ENCODE measurements at regions not wholly inside any gene's neighbourhood (a gene's known extent, or its start where the extent isn't known, plus 50 kb on each side); places are given as distances from the start of the nearest gene placed in this dataset.

GRCh38 chr13:107736170-107736569 lies 479.2 kb downstream of the LIG4 start:
- H3K4me1 ChIP-seq, result no peaks in the 10 kb centered on the region
- H3K27me3 ChIP-seq (ENCODE audit: low read depth), result no peaks in the 10 kb centered on the region
- H3K9me3 ChIP-seq, result no peaks in the 10 kb centered on the region
- no peak overlapping the region for H3K27ac ChIP-seq
- DNase-seq, result no peak
- no peak for ATAC-seq
- intact Hi-C loops (cut with DNase I), result no loop called here
- no peak for TF ChIP-seq CTCF (IDR thresholded peaks at IDR 0.05)
- H3K36me3 ChIP-seq, result no peaks in the 10 kb centered on the region
- no peak overlapping the region for H3K4me3 ChIP-seq

DNA sequence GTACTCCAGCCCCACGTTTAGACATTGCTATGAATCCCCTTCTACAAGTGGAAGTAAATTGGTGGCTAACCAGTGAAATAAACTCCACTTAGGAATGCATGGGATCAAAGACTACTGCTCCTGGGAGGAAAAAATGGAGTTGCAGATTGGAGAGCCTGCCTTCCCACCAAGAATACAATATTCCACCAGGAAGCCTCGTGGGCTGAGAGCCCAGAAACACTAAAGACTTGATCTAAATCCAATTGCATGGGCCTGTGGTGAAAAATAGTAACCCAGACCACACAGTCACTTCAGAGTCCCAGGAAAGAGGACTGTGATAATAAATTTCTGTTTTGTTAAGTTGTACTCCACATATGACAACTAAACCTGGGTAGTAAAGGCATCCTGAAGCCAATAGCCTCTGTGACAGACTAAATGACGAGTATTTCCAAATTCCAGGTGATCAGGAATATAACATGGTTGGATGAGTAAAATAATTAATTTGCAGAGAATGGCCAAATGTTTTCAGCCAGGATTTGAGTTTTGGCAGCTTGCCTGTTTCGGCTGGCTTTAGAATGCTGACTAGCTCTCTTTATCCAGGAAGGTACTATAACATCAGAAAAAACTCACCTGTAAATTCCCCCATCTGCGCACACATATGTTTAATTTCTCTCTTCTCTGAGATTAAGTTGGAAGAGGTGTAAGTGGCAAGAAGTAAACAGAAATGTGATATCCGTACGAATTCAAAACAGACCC lies 480.3 kb downstream of the LIG4 start:
- H3K4me3 ChIP-seq, result no peak overlapping the region
- ATAC-seq (no peak), DNase-seq (no peak)
- no peak for TF ChIP-seq CTCF (IDR thresholded peaks at IDR 0.05)
- no peaks in the 10 kb centered on the region for H3K9me3 ChIP-seq
- intact Hi-C loops (cut with DNase I), result no loop called here
- H3K36me3 ChIP-seq, result no peaks in the 10 kb centered on the region
- no peak overlapping the region for H3K27ac ChIP-seq
- H3K4me1 ChIP-seq, result no peaks in the 10 kb centered on the region
- H3K27me3 ChIP-seq (ENCODE audit: low read depth), result no peaks in the 10 kb centered on the region

DNA sequence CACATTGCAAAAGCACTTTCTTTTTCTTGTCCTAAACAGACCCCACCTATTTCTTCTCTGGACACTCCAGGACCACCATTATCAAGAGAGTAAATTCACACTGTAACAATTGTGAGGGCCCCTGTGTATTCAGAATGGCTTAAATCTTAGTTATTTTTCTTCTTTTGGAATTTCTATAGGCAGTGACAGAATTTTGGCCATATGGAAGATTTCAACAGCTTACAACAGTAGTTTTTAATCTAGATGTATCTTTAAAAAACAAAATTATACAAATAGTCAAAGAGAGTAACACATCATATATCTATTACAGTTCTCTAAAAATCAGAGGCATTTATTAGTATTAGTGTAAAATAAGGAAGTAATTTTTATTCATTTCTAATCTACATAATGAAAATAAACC lies 482.1 kb downstream of the LIG4 start:
- H3K9me3 ChIP-seq, result no peaks in the 10 kb centered on the region
- no peaks in the 10 kb centered on the region for H3K27me3 ChIP-seq (ENCODE audit: low read depth)
- H3K27ac ChIP-seq, result no peak overlapping the region
- intact Hi-C loops (cut with DNase I), result no loop called here
- H3K4me1 ChIP-seq, result no peaks in the 10 kb centered on the region
- DNase-seq (no peak), ATAC-seq (no peak)
- no peak for TF ChIP-seq CTCF (IDR thresholded peaks at IDR 0.05)
- H3K36me3 ChIP-seq, result no peaks in the 10 kb centered on the region
- H3K4me3 ChIP-seq, result no peak overlapping the region

DNA sequence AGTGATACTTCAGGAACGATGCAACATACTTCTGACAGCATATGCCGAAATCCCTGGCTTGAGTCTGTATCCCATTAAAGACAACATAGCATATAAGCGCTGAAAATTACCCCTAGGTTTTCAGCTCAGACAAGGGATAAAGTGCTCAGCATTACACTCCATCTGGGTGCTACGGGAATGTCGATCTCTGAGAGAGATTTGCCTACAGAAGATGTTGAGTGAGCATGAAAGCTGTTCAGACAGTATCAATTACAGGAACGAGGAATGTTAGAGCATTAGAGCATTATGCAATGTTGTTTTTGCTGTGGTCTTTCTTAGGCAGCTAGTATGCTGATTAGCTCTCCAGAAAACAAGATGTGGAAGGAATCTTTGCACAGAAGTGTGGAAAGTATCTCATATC lies 484.5 kb downstream of the LIG4 start:
- no peaks in the 10 kb centered on the region for H3K4me1 ChIP-seq
- ATAC-seq, result no peak
- H3K27me3 ChIP-seq (ENCODE audit: low read depth), result no peaks in the 10 kb centered on the region
- no peak overlapping the region for H3K4me3 ChIP-seq
- no peak for TF ChIP-seq CTCF (IDR thresholded peaks at IDR 0.05)
- no peaks in the 10 kb centered on the region for H3K9me3 ChIP-seq
- no peak for DNase-seq
- no peaks in the 10 kb centered on the region for H3K36me3 ChIP-seq
- H3K27ac ChIP-seq, result no peak overlapping the region
- intact Hi-C loops (cut with DNase I), result no loop called here

DNA sequence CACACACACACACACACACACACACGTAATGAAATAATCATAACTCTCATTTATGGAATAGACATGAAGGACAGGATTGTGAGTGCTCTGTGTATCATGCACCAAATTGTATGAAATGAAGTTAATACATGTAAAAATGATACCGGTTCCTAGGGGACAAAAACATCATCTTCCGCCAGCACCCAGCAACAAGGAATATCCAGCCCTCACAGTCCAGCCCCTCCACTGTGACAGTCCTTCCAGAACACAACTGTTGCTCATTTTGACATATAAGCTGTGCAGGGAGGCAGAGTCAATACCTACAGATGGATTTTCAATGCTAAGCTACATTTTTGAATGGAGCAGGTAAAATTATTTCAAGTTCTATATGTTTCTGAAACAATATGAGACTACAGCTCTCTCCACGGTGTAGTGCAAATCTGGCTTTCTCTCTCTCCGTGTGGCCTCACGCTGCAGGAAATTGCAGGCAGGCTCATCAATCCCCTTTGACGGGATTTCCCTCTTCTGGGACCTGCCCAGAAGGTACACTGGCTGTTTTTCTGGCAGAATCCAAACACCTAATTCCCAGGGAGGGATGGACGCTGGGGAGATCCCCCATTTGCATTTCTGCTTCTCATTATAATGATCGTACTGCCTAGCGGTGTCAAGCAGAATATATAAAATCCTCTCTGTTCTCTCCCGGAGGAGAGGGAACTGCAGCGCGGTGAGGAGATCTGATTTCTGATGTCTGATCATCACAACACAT lies 494.0 kb downstream of the LIG4 start:
- H3K36me3 ChIP-seq, result no peaks in the 10 kb centered on the region
- H3K27me3 ChIP-seq (ENCODE audit: low read depth), result no peaks in the 10 kb centered on the region
- no peak overlapping the region for H3K4me3 ChIP-seq
- no peak overlapping the region for H3K27ac ChIP-seq
- no peaks in the 10 kb centered on the region for H3K9me3 ChIP-seq
- no peak for DNase-seq
- ATAC-seq, result no peak
- intact Hi-C loops (cut with DNase I), result no loop called here
- TF ChIP-seq CTCF (IDR thresholded peaks at IDR 0.05), result no peak
- no peaks in the 10 kb centered on the region for H3K4me1 ChIP-seq

Data from lower lobe of right lung (tissue), 2 donors.